DND-41 (cell line): ENCODE measurements at regions not wholly inside any gene's neighbourhood (a gene's known extent, or its start where the extent isn't known, plus 50 kb on each side); places are given as distances from the start of the nearest gene placed in this dataset.

ENCODE experiments used
- ATAC-seq: fragments of 200-7000 bp; cut with Tn5 transposase; 3 replicates; pipeline ENCODE4 v1.9.1; 2021; ENCODE audit warnings: low read depth; ENCODE audit not compliant: insufficient read depth
- DNase-seq: peaks from one replicate; pipeline ENCODE4 v3.0.0-alpha.2; 2020
- H2AFZ ChIP-seq: 2 replicates; pipeline ENCODE4 v1.6.0; 2012; ENCODE audit warnings: low read depth, low read length
- H3K27ac ChIP-seq: 2 replicates; pipeline ENCODE4 v1.5.1; 2012; ENCODE audit warnings: low read length, inconsistent platforms
- H3K27me3 ChIP-seq: fragments of 200-600 bp; sonication (generic); 2 replicates; pipeline ENCODE4 v1.6.0; 2012; ENCODE audit warnings: low read length, mild to moderate bottlenecking, inconsistent platforms; ENCODE audit not compliant: insufficient read depth, poor library complexity
- H3K36me3 ChIP-seq: 2 replicates; pipeline ENCODE4 v1.5.1; 2012; ENCODE audit warnings: low read length, inconsistent platforms; ENCODE audit not compliant: insufficient read depth
- H3K4me1 ChIP-seq: 2 replicates; pipeline ENCODE4 v1.5.1; 2012; ENCODE audit warnings: mild to moderate bottlenecking, low read length; ENCODE audit not compliant: insufficient read depth
- H3K4me2 ChIP-seq: 2 replicates; pipeline ENCODE4 v1.6.0; 2012; ENCODE audit warnings: mild to moderate bottlenecking, moderate library complexity, low read length, inconsistent platforms; ENCODE audit not compliant: insufficient read depth
- H3K4me3 ChIP-seq, 2 experiments: fragments of 200-600 bp in 1 of 2; shearing (Covaris generic) in 1 of 2; 2 replicates each; pipeline ENCODE4 v1.5.1; 2012 to 2016; ENCODE audit warnings: inconsistent platforms in 2 of 2, low read length in 2 of 2, mild to moderate bottlenecking in 2 of 2, low read depth in 1 of 2, moderate library complexity in 1 of 2
- H3K79me2 ChIP-seq: 2 replicates; pipeline ENCODE4 v1.6.0; 2012; ENCODE audit warnings: low read length, inconsistent platforms; ENCODE audit not compliant: insufficient read depth
- H3K9ac ChIP-seq: 2 replicates; pipeline ENCODE4 v1.6.0; 2012; ENCODE audit warnings: low read depth, mild to moderate bottlenecking, inconsistent platforms, low read length, moderate library complexity
- H3K9me3 ChIP-seq: 2 replicates; pipeline ENCODE4 v1.5.1; 2012; ENCODE audit warnings: low read length, moderate library complexity, mild to moderate bottlenecking, inconsistent platforms; ENCODE audit not compliant: insufficient read depth, severe bottlenecking
- H4K20me1 ChIP-seq: 2 replicates; pipeline ENCODE4 v1.6.0; 2012; ENCODE audit warnings: low read length; ENCODE audit not compliant: insufficient read depth
- EZH2 ChIP-seq: IDR thresholded peaks from 3 replicates; pipeline ENCODE4 v1.6.1; 2012; ENCODE audit warnings: borderline replicate concordance, low read depth, mild to moderate bottlenecking, moderate library complexity, low read length, inconsistent platforms; ENCODE audit not compliant: severe bottlenecking
- TF ChIP-seq, protein P1 (sequence below): IDR thresholded peaks from 2 replicates; pipeline ENCODE4 v1.5.1; 2012; ENCODE audit warnings: borderline replicate concordance, low read length, moderate library complexity, mild to moderate bottlenecking; ENCODE audit not compliant: poor library complexity, severe bottlenecking; ENCODE audit errors: extremely low read depth

DNA sequence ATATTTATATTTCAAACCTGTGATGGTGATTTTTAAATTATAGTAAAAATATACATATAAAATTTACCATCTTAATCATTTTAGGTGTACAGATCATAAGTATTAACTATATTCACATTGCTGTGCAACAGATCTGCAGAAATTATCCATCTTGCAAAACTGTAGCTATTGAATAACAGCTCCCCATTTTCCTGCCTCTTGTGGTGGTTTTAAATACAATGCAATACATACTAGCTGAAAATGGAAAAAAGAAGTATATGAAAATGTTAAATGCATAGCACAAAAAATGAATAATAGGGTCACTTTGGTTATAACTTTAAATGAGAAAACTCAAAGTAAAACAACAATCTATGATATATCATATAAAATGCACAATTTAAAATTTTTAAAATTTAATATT lies 130.9 kb upstream of the VPREB1 start:
- no peaks in the 10 kb centered on the region for H3K9me3 ChIP-seq
- no peaks in the 10 kb centered on the region for H3K36me3 ChIP-seq
- no peaks in the 10 kb centered on the region for H4K20me1 ChIP-seq
- no peaks in the 10 kb centered on the region for H3K4me1 ChIP-seq
- ATAC-seq (no peak), DNase-seq (no peak)
- no peak overlapping the region for H3K9ac ChIP-seq
- no peak overlapping the region for H3K27ac ChIP-seq
- no peak overlapping the region for H3K4me2 ChIP-seq
- H3K79me2 ChIP-seq, result no peaks in the 10 kb centered on the region
- H2AFZ ChIP-seq, result no peak overlapping the region
- H3K4me3 ChIP-seq, result no peak overlapping the region
- TF ChIP-seq, protein P1, sequence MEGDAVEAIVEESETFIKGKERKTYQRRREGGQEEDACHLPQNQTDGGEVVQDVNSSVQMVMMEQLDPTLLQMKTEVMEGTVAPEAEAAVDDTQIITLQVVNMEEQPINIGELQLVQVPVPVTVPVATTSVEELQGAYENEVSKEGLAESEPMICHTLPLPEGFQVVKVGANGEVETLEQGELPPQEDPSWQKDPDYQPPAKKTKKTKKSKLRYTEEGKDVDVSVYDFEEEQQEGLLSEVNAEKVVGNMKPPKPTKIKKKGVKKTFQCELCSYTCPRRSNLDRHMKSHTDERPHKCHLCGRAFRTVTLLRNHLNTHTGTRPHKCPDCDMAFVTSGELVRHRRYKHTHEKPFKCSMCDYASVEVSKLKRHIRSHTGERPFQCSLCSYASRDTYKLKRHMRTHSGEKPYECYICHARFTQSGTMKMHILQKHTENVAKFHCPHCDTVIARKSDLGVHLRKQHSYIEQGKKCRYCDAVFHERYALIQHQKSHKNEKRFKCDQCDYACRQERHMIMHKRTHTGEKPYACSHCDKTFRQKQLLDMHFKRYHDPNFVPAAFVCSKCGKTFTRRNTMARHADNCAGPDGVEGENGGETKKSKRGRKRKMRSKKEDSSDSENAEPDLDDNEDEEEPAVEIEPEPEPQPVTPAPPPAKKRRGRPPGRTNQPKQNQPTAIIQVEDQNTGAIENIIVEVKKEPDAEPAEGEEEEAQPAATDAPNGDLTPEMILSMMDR, result no peak
- TF ChIP-seq EZH2, result no peak
- H3K27me3 ChIP-seq, result no peaks in the 10 kb centered on the region

DNA sequence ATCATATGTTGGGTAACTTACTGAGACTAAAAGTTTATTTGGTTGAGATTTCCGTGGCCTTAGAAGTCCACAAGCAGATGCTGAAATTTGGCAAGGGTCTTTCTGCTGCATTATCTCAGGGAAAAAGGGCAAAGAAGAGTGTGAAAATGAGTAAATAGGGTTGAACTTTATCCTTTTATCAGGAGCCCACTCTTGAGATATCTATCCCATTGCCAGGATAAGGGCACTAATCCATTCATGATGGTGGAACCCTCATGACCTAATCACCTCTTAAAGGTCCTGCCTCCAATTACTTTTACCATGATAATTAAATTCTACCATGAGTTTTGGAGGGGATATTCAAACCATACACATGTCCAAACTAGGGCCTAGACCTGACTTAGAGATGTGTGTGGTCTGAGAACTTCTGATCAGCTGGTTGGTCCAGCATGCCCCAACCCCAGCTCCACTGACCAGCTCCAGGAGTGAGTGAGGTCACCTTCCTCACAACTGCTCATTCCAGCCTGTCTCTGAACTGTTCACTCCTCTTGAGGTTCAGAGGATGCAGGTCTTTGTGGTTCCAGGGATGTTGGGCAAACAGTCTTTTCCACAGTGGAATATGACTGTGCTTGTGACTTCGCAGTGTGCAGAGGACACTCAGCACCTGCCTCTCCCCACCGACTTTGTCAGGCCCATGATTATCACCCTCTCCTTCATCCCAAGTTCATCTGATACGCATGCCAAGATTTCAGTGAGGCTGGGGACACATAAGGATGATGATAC lies 130.1 kb upstream of the TOP3B start:
- TF ChIP-seq, protein P1, result no peak
- no peak for TF ChIP-seq EZH2
- Histone ChIP-seq H3K27ac (no peak overlapping the region), H3K4me2 (no peak overlapping the region), H3K79me2 (no peaks in the 10 kb centered on the region), H3K9me3 (no peaks in the 10 kb centered on the region), H2AFZ (no peak overlapping the region), H3K27me3 (no peaks in the 10 kb centered on the region), H3K9ac (no peak overlapping the region), H3K36me3 (no peaks in the 10 kb centered on the region), H4K20me1 (no peaks in the 10 kb centered on the region), H3K4me1 (no peaks in the 10 kb centered on the region), H3K4me3 (no peak overlapping the region)
- ATAC-seq (no peak), DNase-seq (no peak)

DNA sequence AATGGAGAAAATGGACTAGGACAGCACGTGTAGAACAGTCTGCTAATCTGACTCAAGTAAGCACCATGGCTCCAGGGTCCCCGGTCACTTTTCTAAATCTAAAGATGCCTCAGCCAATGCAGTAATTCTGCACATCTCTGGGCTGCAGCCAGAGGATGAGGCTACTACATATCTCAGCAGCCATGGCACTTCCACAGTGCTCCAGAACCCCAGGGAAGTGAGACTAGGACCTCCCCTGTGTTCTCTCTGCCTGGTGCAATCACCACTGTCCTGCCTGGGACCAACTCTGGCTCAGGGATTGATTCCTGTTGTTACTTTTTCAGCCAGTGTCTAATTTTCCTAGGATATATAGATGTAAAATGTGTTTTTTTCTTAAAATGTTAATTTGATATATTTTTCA lies 129.4 kb upstream of the TOP3B start:
- Histone ChIP-seq H3K4me2 (no peak overlapping the region), H3K27ac (no peak overlapping the region)

More for the DNA sequence above, 129.4 kb upstream of the TOP3B start:
- no peaks in the 10 kb centered on the region for H4K20me1 ChIP-seq
- H2AFZ ChIP-seq, result no peak overlapping the region
- no peak overlapping the region for H3K9ac ChIP-seq
- no peak for DNase-seq
- no peak overlapping the region for H3K4me3 ChIP-seq
- TF ChIP-seq, protein P1, result no peak
- TF ChIP-seq EZH2, result no peak
- no peaks in the 10 kb centered on the region for H3K9me3 ChIP-seq
- ATAC-seq, result no peak
- H3K4me1 ChIP-seq, result no peaks in the 10 kb centered on the region
- no peaks in the 10 kb centered on the region for H3K36me3 ChIP-seq
- H3K27me3 ChIP-seq, result peaks cover 3% of the 10 kb centered on the region
- no peaks in the 10 kb centered on the region for H3K79me2 ChIP-seq
